NOMO-1 (cell line): ENCODE measurements at regions not wholly inside any gene's neighbourhood (a gene's known extent, or its start where the extent isn't known, plus 50 kb on each side); places are given as distances from the start of the nearest gene placed in this dataset.
"Not testable (repeated sequence)": the region's sequence is repeated elsewhere in the genome, so short reads cannot be mapped to it uniquely, and the experiment has no call there.

Experiments
- DNase-seq, 2 experiments: peaks; one replicate each; lab custom pipeline; 2025; ENCODE audit not compliant: unreplicated experiment in 2 of 2; lab: John Stamatoyannopoulos, UW

- no peak for DNase-seq
Observed at GRCh38 chr4:85152480-85152879, 186.0 kb upstream of the WDFY3 start.

DNA sequence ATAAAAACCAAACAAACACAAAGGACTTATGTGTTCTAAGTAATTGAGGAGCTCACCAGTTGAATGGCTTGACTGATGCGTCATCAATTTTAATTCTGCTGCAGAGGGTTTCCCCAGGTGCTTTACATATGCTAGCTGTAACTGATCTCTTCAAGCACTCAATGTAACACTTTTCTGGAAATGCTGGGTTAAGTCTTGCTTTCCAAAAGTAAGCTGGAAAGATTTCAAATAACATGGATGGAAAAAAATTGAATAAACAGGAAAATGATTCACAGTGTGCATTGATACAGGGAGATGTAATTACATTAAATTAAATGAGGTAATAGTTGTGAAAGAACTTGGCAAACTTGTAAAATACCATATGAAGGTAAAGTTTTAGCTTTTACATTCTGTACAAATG is 186.7 kb upstream of the WDFY3 start:
- no peak for DNase-seq

DNA sequence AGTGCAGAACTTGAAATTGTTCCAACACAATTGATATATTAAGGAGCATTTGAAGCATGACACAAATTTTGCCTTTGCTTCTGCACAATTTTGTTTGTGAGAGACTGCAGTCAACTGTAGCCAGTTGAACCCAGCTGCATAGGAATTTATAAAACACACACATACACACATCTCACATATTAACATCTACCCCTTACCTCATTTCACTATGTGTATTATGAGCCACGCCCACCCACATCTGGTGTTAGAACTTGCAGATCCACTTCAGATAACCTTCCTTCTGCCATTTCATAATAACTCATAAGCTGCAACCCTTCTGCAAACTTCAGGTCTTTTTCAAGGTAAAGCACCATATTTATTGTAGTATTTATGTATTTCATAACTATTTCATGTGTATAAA is 188.1 kb upstream of the WDFY3 start:
- no peak for DNase-seq

DNA sequence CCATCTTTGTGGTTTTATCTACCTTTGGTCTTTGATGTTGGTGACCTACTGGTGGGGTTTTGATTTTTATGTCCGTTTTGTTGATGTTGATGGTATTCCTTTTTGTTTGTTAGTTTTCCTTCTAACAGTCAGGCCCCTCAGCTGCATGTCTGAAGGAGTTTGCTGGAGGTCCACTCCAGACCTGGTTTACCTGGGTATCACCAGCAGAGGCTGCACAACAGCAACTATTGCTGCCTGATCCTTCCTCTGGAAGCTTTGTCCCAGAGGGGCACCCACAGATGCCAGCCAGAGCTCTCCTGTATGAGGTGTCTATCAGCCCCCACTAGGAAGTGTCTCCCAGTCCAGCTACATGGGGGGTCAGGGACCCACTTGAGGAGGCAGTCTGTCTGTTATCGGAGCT is 199.3 kb upstream of the WDFY3 start:
- no peak for DNase-seq

DNA sequence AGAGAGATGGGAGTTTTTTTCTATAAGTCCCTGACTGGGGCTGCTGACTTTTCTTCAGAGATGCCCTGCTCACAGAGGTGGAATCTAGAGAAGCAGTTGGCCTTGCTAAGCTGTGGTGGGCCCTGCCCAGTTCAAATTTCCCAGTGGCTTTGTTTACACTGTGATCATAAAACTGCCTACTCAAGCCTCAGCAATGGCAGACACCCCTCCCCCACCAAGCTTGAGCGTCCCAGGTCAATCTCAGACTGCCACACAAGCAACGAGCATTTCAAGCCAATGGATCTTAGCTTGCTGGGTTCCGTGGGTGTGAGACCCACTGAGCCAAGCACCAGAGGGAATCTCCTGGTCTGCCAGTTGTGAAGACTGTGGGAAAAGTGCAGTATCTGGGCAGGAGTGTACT is 199.8 kb upstream of the WDFY3 start:
- no peak for DNase-seq

DNA sequence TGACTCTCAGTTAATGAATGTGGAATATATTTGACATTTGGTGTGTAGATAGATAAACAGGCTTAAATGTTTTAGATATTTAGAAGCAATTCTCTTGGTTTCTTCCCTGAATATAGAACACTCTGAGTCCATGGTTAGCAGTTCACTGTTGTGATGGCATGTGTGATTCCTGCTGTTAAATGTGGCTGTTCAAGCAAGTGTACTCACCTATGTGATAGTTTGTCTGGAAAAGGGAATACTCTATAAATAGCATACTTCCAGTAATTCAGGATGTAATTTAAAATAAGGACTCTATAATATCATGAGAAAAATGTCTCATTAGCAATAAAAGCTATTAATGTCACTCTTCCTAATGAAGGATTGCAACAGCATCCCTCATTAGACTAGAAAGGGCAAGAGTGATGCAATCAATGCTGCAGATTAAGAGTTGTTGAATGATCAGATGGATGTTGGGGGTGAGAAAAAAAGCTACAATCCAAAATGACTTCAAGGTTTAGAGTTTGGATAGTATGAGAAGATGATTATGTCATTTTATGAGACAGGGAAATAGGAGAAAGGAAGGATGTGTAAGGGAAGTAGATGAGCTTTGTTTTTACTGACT is 201.8 kb upstream of the WDFY3 start:
- DNase-seq: no peak

GRCh38 chr4:85170241-85170640 is 203.8 kb upstream of the WDFY3 start:
- DNase-seq: no peak

- no peak for DNase-seq
Observed at GRCh38 chr4:85175190-85175589, 208.7 kb upstream of the WDFY3 start.

- DNase-seq: no peak
Observed at GRCh38 chr4:85177092-85177491, 210.6 kb upstream of the WDFY3 start.

GRCh38 chr4:85177679-85178078 is 211.2 kb upstream of the WDFY3 start:
- no peak for DNase-seq

GRCh38 chr4:85180533-85180932 is 214.0 kb upstream of the WDFY3 start:
- no peak for DNase-seq

DNA sequence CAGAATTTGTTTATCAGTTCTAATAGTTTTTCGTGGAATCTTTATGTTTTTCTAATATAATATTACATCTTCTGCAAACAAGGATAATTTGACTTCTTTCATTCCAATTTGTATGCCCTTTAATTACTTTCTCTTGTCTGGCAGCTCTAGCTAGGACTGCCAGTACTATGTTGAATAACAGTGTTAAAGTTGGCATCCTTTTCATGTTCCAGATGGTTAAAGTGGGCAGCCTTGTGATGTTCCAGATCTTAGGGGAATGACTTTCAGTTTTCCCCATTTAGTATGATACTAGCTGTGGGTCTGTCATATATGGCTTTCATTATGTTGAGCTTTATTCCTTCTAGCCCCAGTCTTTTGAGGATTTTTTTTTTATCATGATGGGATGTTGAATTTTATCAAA is 220.6 kb upstream of the WDFY3 start:
- no peak for DNase-seq

GRCh38 chr4:85196015-85196414 is 229.5 kb upstream of the WDFY3 start:
- not testable (repeated sequence) for DNase-seq

DNA sequence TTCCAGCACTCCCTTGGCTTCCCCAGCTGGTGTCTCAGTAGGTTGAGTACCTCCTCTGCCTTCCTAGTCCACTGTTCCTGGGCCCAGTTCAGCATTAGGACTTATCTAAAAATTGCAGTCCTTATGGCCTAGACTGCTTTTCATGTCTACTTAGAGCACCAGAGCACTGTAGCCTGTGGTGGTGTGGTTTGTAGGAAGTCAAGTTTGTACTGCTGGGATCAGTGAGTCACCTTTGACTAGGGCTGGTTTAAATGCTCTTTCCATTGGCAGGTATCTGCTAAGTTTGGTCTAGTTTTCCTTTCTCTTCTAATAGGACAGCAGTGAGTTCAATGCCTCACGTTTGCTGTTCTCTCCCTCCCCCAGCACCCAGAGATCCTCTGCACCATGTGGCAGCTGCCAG is 233.6 kb upstream of the WDFY3 start:
- DNase-seq: no peak

DNA sequence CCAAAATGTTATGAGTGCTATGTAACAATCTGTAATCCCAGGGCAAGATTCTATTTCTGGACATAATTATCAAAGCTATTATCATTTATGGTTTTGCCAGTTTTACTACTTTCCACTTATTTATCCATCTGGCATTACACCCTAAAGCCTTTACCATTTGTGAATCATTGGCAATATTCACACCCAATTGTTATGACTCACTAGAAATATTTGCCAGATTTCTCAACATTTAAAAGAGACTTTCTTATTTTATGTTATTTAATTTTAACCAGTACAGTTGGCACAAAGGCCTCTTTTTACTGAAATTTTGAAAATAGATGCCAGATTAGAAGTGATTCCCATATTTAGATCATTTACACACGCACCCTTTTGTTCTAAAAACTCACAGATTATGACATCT is 242.7 kb upstream of the WDFY3 start:
- no peak for DNase-seq

GRCh38 chr4:85210353-85210752 is 243.9 kb upstream of the WDFY3 start:
- no peak for DNase-seq

DNA sequence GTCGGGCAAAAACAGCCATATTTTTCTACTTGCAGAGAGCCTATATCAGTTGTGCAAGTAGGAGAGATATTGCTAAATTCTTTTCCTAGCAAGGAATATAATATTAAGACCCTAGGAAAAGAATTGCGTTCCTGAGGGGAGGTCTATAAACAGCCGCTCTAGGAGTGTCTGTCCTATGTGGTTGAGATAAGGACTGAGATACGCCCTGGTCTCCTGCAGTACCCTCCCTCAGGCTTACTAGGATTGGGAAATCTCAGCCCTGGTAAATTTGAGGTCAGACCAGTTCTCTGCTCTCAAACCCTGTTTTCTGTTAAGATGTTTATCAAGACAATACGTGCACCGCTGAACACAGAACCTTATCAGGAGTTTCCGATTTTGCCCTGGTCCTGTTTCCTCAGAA is 250.1 kb upstream of the WDFY3 start:
- not testable (repeated sequence) for DNase-seq

- DNase-seq: no peak
Observed at GRCh38 chr4:85218756-85219155, 252.3 kb upstream of the WDFY3 start.

DNA sequence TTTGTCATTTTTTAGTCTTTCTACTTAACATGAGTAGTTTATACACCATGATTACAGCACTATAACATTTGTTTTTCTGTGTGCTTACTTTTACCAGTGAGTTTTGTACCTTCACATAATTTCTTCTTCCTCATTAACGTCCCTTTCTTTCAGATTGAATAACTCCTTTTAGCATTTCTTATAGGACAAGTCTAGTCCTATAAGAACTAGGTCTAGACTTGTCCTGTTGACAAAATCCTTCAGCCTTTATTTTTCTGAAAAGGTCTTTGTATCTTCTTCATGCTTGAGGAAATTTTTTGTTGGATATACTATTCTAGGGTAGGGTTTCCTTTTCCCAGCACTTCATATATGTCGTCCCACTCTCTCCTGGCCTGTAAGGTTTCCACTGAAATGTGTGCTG is 253.3 kb upstream of the ARHGAP24 start:
- no peak for DNase-seq

- no peak for DNase-seq
Observed at GRCh38 chr4:85222561-85222960, 252.4 kb upstream of the ARHGAP24 start.

DNA sequence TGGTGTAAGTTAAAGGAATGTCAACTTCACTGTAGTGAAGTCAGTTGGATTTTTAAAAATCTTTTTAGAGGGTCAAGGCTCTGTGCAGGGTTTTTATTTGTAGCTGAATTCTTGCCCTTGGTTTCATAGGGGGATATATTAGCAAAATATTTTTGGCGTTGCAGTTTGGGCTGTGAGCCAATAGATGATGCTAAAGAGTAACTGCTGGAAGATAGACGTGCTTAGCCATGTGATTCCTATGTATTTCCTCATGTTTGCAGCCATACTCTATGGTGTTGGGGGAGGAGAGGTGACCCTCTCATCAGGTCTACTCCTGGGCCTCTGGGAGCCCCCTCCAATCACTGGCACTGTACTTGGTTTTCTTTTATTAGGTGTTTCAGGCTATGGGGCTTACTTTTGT is 246.7 kb upstream of the ARHGAP24 start:
- DNase-seq: no peak

DNA sequence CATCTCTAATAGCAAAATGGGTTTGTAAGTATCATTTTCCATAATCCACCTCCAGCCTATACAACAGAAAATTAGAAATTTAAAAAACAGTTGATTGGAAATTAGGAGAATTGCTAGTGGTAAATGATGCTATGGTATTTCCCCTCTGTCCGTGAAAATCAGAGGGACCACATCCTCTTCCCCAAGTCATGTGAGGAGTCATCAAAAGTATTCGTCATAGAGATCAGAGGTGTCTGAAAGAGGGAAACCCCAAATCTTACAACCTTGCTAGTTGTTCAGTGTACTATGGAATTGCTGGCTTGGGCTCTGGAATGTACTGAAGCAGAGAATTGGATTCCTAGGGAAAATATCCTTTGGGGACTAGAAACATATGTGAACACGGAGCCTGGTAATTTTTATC is 241.4 kb upstream of the ARHGAP24 start:
- DNase-seq: no peak

DNA sequence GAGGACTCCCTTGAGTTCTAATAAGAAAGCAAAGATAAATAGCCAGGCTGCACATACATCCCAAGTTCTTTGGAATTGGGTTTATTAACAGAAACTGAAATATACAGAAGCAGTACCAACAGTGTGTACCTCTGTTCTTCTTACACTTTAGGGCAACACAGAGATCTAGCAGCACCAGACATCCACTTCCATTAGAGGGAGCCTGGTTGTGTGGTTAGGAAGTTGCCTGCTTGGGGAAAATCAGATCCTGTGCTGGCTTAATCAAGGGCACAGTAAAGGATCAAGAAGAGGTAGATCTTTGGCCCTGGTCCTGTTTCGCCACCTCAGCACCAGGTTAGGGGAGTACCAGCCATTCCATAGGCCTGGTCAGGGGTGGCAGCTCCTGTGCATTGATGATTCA is 231.1 kb upstream of the ARHGAP24 start:
- no peak for DNase-seq
